SKM-1 treated with dmso at 0.1 percent for 144 hours (cell line): ENCODE measurements at regions not wholly inside any gene's neighbourhood (a gene's known extent, or its start where the extent isn't known, plus 50 kb on each side); places are given as distances from the start of the nearest gene placed in this dataset.

ENCODE experiments used
- DNase-seq: peaks from one replicate; lab custom pipeline; 2025; ENCODE audit not compliant: unreplicated experiment; lab: John Stamatoyannopoulos, UW

DNA sequence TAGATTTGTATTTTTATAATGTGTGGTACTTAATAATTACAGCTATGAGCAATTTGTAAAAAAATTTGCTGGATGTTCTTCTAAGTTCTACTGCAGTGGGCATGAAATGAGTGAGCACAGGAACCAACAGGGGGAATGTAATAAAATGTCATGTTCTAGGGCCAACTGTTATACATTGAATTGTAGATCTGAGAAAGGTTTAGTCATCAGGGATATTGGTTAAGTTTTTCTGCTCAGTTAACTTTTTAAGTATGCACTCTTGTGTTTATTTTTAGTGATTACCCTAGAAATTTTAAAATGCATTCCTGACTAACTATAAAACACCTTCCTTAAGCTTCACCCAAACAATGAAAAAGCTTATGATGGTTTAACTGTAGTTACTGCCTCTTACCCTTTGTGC lies 101.8 kb downstream of the CAND1 start:
- no peak for DNase-seq

DNA sequence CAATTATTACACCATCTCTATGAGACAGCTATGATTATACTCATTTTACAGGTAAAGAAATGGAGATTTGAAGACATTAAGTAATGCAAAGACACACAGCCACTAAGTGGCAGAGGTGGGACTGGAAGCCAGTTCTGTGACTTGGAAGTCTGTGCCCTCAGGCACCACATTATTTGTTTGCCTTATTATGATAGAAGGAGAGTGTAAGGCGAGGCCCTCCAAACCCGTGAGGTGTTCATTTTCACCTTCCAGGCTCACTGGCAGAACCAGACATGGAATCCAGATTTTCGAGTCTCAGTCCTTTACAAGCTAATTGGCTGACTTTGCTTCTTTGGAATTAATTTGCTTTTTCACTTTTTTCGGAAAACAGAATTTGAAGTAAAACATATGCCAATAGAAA lies 107.9 kb downstream of the CAND1 start:
- no peak for DNase-seq

DNA sequence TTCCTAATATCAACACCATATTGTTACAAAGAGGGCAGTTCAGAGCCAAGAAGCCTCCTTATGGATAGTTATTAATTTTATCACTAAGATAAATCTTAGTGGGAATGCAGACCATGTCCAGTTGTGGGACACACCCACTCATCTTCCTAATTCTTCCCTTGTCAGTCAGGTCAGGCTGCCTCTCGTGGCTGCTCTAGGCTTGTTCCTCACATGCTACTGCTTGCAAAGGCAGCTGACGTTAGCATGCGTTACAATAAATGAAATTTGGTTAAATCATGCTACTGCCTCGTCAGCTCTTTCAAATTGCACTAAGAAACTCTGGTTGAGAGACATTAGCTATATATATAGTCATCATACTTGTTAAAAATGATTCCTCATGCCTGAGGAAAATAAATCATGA lies 108.4 kb downstream of the CAND1 start:
- no peak for DNase-seq

DNA sequence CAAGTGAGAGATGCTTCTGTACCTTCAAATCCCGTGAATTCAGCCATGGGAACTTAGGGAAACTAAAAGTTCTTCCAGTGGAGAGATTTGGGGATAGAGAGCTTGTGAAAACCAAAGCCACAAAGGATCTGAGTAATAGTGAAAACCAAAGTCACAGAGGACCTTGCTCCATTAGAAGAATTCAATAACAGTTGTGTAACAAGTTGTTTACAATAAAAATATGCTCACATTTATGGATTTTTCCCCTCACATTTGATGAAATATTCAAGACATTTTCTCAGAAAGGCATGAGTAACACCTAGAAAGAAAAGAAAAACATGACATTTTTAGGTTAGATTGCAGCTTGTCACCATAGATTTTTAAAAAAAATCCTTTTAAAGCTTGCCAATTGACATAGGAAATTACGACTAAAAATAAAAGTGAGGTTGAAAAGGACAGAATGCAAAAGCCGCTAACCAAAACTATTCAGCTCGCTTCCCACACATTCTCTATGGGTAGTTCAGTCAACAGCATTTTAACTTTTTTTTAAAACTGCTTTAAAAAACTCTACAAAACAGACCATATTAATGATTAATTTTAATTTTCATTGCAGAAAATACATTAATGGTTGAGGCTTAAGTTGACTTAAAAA lies 113.2 kb downstream of the CAND1 start:
- DNase-seq: no peak

DNA sequence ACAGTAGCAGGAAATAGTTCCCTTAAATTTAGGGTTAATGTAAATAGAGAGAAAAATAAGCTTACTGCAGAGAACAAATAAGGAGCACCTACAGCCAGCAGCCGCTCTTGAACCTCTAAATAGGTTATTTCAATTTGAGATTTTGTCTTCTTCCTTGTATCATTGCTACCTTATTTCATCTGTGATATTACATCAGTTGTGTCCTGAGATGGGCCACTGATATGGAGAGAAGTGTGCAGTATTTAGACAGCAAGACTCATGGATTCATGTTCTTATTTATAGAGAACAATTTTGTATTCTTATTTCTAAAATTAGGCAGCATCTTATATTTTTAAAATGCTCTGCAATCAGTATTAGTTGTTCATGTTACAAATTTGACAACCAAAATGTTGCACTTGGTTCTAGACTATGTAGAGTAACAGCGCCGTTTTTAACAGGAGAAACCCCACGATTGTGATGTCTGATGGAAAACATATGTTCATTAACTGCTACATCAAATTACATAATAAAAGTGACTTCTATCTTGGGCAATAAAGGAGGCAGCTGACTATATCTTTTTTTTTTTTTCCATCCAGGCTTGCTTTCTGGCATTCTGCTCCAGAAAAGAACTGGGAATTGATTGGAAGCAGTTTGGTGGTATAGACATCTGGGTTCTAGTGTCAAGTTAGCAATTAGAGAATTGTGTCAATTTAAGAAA lies 117.9 kb downstream of the CAND1 start:
- DNase-seq: no peak

DNA sequence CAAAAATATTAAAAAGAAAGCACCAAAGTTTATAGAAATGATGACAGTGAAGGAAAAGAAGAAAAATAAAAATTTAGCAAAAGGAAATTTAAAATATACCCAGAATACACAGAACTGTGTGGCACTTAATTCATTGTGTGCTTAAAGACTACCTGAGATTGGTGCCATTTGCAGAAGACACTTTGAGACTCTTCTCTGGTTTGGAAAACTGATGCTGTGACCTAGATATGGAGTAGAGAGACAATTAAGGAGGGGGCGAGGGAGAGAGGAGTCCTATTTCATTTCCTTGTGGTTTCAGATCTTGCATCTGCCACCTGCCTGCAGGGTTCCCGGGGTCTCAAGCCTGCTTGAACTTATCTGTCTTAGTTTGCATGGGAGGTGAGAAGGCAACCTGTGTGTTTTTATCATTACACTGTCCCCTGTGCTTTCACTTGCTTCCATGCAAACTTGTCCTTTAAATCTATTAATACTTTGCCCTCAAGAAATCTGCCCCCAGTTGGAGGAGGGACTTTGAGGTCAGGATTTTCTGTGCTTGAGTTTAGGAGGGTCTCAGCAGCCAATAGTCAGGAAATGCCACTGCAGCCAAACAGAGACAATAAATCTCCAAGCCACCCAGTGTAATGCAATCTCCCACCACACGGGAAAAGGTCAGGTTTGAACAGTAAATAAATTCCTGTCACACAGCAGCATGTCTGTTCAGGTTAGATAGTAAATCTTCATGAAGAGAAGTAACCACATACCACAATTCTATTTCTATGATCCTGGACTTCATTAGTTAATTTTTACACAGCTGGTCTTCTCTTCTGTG lies 119.4 kb downstream of the CAND1 start:
- DNase-seq: no peak

DNA sequence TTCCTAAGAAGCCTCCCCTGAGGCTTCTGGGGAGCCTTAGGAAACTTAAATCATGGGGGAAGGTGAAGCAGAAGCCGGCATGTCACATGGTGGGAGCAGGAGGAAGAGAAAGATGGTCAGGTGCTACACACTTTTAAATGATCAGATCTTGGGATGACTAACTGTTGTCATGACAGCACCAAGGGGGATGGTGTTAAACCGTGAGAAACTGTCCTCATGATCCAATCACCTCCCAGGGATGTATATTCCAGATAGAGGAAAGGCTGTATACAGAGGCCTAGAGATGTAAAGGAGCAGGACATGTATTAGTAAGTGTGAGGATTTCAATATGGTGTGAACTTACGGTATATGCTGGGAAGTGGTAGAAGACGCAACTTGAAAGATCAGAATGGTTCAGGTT lies 121.1 kb downstream of the CAND1 start:
- no peak for DNase-seq

DNA sequence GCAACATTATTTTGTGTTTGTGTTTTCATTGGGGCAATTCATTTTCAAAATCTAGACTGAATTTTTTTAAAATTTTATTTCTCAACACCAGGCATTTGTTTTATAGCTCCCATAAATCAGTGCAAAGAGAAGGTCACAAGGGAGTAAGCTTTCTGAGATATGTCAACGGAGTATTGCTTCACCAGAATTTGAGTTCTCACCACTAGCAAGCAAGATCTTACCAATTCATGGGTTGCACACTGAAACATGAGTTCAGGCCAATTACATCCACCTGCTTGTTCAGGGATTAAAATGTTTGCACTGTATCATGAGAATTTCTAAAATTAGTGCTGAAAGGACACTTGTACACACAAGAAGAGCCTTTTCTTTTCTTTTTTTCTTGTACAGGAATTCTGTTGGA lies 121.9 kb downstream of the CAND1 start:
- no peak for DNase-seq

DNA sequence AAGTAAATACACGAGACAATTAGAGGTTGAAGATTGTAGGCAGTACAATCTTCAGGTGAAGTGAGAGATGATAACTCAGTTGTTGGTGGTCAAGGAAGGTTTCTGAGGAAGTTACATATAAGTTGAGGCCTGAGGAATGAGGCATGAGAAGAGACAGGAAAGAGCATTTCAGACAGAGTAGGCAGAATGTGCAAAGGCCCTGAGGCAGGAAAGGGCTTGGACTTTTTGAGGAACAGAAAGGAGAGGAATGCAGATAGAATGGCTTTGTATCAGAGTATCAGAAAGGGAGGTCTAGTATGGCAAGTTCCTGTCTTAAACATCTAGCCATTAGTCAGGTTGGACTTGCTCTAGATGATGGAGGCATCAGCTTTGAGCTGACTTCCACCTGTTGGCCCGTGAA lies 122.5 kb downstream of the CAND1 start:
- no peak for DNase-seq

DNA sequence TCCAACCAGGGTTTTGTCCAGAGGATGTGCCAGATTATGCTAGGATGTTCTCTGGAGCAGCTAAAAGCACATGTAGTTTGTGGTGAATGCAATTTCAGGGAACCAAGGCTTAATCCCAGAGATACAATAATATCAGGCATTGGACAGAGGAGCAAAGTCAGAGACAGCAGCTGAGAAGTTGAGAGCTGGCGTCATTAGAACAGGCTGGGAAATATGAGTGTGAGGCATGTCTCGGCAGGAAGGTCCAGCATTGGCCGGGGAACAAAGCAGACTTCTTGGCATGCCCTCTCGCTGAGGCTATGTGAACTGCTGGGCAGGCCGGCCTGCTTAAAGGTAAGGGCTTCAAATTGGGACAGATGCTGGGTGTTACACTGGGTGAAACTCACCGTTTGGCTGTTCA lies 125.4 kb downstream of the CAND1 start:
- DNase-seq: no peak

DNA sequence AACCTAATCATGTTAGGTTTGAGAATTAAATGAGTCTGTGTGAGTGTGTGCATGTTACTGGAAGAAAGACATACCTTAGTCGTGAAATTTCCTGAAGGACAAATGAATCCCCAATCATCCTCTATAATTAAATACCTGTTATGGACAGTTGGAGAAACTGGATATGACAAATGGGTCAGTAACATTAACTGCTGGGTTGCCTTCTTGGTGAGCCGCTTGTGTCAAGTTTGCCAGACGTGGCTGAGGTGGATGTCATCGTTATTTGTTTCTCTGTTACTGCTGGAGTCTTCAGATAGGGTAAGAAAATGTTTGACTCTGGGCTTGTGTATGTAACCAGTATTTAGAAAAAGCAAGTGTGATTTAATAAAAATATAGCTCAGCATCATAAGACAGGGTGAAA lies 131.6 kb downstream of the CAND1 start:
- no peak for DNase-seq

DNA sequence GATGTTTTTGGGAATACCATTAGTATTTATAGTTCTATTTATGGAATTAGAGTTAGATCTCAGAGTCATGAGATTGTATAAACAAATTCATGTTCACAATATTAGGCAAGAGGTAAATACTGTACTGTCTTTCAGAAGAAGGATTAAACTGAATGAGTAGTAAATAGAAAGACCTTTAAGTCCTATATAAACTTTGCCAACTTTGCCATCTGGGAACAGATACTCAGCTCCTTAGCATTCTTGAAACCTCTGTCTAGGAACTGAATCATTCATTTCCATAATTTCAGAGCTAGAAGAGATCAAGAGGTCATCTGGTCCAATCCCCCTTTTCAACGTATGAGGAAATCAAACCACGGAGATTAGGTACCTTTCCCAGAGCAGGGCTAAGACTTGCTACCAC lies 141.1 kb downstream of the CAND1 start:
- no peak for DNase-seq

DNA sequence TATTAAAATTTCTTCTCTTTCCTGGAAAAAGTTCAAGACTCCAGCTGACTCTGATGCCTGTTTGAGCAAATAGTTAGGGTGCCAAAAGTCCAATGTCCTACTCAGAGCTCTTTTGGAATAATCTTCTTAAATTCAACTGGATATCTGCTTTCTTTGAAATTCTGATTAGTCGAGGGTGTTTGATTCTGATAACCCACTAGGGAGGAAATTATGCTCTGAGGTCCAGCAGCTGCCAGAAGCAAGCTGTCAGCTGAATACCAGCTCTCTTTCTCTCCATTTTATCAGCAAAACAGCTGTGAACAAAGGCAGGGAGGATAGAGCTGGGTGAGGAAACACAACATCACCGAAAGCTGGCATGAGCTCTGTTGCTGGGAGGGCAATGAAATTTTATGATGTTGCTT lies 141.5 kb downstream of the CAND1 start:
- DNase-seq: no peak

DNA sequence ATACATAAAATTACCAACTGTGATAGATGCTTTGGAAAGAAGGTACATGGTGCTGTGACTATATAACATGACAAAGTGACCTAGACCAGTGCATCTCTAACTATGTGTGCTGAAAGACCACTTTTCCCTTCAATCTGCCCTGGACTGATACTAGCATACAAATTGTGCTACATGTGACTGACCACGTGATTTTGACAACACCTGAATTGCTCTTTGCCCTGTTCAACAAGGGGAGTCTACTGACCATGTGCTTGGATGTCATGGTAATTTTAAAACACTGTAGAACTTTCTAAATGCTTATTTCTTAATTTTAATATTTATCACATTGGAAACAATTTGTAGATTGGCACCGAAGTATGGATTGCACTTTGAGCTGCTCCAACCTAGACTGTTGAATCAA lies 142.4 kb downstream of the CAND1 start:
- no peak for DNase-seq

DNA sequence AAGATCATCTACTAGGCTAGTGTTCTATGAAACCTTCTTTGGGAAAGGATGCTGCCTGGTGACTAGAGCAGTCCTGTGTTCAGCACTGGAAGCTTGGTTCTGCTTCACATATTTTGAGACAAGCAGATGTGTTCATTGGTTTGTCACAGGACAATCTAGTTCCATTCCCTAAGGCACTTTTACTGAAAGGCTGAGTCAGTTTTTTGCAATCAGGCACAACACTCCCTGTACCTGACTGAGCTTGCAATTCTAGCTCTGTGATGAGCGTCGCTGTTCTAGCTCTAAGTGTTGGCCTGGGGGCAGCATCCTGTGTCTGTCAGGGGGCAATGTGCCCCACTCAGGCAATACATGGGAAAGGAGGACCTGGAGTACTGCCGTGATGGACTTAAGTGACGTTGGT lies 144.4 kb downstream of the CAND1 start:
- DNase-seq: no peak

DNA sequence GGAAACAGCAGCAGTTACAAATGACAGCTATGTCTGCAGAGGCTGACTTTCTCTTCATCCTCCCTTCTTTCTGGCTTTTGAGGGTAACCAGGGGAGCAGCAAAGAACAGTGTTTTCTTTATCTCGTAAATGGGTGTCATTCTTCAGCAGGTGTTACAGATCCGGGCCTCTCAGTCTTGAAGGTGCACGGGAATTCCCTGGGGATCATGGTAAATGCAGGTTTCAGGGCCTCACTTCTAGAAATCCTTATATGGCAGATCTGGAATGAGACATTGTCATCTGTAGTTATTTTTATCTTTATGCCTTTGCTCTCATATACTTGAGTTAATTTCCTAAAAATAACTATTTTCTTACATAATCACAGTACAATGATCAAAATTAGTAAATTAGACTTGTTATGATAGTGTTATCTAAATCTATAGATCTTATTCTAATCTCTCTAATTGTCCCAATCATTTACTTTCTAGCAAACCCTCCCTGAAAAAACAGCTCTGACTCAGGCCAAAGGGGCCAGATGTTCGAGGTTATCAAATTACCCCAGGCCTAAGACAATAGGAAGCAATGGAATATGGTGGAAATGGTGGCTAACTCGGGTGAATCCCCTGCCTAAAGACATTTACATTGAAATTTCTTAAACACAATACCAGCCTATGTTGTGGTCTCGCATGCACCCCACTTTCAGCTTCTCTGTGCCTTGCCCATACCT lies 145.0 kb downstream of the CAND1 start:
- DNase-seq: no peak

DNA sequence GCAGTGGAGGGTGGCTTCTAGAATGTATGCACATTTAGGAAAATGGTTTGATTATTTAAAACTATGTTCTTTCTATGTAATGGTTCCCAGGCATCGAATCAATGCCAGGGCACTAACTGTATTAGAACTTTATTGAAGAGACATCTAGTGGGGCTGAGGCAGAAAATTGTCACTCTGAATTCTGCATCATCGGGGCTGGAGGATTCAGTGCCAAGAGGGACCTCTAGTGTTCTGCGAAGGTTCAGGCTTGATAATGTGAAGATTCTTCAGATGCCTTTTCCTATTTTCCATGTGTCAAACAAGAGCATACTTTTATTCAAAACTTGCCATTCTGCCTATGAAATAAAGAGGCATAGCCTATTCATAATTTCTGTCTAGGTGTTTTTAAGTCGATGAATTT lies 146.3 kb downstream of the CAND1 start:
- no peak for DNase-seq

DNA sequence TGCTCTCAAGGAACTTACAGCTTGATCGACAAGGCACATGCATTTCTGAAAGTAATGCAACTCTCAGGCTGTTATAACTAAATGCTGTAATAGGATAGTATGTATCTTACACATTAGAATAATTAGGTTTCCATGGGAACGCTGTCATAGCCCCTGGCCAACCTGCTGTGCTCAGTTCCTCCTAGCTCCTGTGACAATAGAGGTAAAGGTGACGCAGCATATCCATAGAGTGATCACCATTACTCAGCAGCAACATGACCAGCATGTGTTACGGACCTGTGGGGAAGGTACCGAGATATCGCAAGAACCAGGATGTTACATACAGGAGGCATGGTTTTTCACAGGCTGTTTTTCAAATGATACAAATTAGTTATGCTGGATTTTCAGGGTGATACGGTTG lies 150.7 kb downstream of the CAND1 start:
- no peak for DNase-seq

DNA sequence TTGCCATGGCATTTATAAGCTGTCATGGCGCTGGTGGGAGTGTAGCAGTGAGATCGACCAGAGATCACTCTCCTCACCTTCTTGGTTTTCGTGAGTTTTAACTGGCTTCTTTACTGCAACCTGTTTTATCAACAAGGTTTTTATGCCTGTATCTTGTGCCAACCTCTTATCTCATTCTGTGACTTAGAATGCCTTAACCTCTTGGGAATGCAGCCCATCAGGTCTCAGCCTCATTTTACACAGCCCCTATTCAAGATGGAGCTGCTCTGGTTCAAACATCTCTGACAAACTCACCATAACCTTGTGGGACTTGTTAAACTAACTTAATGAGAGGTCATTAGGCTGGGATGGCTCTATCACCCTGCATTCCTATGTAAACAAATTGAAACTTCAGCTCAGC lies 151.3 kb downstream of the CAND1 start:
- no peak for DNase-seq

DNA sequence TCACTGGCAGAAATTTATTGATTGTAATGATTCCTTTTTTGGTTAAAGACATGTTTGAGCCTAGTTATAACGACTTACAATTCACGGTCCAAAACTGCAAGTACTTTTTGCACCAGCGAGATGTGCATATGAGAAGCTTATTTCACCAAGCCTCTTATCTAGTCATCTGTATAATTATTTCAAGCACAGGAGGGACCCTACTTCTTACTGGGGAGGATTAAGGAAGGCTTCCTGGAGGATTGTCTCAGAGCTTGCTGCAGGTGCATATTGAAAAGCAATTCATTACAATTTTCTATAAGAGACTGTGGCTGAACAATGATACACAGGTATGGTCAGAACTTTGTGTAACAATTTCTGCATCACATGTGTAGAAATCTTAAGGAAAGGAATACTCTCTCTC lies 152.9 kb downstream of the CAND1 start:
- DNase-seq: no peak

DNA sequence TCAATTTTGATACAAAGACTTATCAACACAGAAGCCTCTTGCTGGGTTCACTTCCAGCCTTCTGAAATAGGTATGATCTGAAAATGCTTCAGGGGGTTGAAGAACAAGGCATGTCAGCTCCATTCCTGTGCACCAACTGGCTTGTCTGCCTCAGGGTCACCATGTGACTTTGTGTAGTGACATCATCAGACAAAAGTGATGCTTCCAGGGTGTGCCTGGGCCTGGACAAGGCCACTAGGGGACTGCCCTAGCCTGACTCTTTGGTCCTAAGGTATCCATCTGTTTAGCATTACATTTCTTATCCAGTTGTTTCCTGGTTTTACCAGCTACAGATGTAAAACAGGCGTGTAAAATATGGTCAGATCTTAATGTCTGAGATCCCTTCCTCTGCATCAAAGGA lies 155.6 kb downstream of the CAND1 start:
- no peak for DNase-seq

DNA sequence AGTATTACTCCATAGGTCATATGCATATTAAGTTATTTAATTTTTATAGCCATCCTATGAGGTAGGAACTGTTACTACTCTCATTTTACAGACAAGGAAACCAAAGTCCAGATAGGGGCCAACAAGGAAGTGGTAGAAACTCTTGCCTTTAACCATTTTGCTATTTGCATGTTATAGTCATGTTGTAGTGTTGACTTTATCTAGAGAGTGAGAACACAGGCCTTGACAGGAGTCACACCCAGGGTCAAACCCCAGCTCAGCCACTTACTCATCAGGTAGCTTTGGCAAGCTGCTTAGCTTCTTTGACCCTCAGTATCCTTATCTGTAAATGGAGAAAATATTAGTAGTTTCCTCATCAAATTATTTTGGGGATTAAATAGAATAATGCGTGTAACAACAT lies 156.2 kb downstream of the CAND1 start:
- DNase-seq: no peak
